ENCODE measurements at regions not wholly inside any gene's neighbourhood (a gene's known extent, or its start where the extent isn't known, plus 50 kb on each side); places are given as distances from the start of the nearest gene placed in this dataset.

DNA sequence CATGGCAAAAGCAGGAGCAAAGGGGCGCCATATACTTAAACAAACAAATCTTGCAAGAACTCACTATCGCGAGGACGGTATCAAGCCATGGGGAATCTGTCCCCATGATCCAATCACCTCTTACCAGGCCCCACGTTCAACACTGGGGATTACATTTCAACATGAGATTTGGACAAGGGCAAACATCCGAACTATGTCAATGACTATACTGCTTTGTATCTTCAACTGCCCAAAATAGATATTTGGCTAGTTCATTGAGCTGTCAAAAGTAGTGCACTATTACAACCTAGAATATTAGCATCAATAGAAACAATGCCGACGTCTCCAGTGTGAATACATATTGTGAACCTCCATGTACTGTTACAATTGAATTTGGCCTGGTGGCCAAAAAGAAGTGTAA is 760.4 kb downstream of the MCTP2 start:
- no peak for TF ChIP-seq CTCF (IDR thresholded peaks at IDR 0.05; ENCODE audit: borderline replicate concordance)
- peaks cover 7% of the 10 kb centered on the region for H3K4me1 ChIP-seq
- no peaks in the 10 kb centered on the region for H3K27me3 ChIP-seq (ENCODE audit: low read depth)
- no peak overlapping the region for H3K4me3 ChIP-seq
- DNase-seq = no peak
- intact Hi-C loops (cut with micrococcal nuclease) = no loop called here
- H3K27ac ChIP-seq (replicated peaks) = peak overlapping the region; percentile 15
- H3K9me3 ChIP-seq (replicated peaks) = peaks cover 26% of the 10 kb centered on the region
- no peaks in the 10 kb centered on the region for H3K36me3 ChIP-seq

DNA sequence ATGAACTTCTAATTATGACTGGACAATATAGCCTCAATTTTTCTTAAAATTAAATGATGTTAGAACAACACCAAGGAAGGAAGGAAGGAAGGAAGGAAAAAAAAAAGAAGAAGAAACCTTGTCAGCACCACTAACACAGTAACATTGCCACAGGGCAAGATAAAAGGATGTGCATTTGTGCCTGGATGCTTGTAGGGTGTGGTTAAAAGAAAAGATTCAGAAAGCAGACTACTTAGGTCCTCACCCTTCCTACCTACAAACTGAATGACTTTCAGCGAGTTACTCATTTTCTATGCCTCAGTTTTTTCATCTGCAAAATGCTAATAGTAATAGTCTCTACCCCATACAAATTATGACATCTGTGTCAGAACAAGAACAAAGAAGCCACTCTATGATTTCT is 778.3 kb downstream of the MCTP2 start:
- Histone ChIP-seq H3K4me3 (no peak overlapping the region), H3K9me3 (replicated peaks) (no peaks in the 10 kb centered on the region), H3K27ac (replicated peaks) (no peak overlapping the region), H3K4me1 (peaks cover 12% of the 10 kb centered on the region), H3K36me3 (no peaks in the 10 kb centered on the region), H3K27me3 (ENCODE audit: low read depth) (no peaks in the 10 kb centered on the region)
- intact Hi-C loops (cut with micrococcal nuclease) = no loop called here
- no peak for DNase-seq
- TF ChIP-seq CTCF (IDR thresholded peaks at IDR 0.05; ENCODE audit: borderline replicate concordance) = no peak

- H3K4me3 ChIP-seq = no peak overlapping the region
- no peaks in the 10 kb centered on the region for H3K27me3 ChIP-seq (ENCODE audit: low read depth)
- H3K36me3 ChIP-seq = no peaks in the 10 kb centered on the region
- intact Hi-C loops (cut with micrococcal nuclease) = no loop called here
- peak overlapping the region; percentile 1 for H3K27ac ChIP-seq (replicated peaks)
- H3K9me3 ChIP-seq (replicated peaks) = no peaks in the 10 kb centered on the region
- H3K4me1 ChIP-seq = peaks cover 37% of the 10 kb centered on the region
- TF ChIP-seq CTCF (IDR thresholded peaks at IDR 0.05; ENCODE audit: borderline replicate concordance) = no peak
- no peak for DNase-seq
Observed at GRCh38 chr15:95013381-95013780, 782.0 kb downstream of the MCTP2 start.

- intact Hi-C loops (cut with micrococcal nuclease) = no loop called here
- TF ChIP-seq CTCF (IDR thresholded peaks at IDR 0.05; ENCODE audit: borderline replicate concordance) = no peak
- Histone ChIP-seq H3K27ac (replicated peaks) (peak overlapping the region; percentile 43), H3K27me3 (ENCODE audit: low read depth) (no peaks in the 10 kb centered on the region), H3K36me3 (no peaks in the 10 kb centered on the region), H3K9me3 (replicated peaks) (peaks cover 7% of the 10 kb centered on the region), H3K4me3 (no peak overlapping the region), H3K4me1 (peaks cover 48% of the 10 kb centered on the region)
- DNase-seq = no peak
Observed at GRCh38 chr15:95016511-95017229, 785.3 kb downstream of the MCTP2 start.

- Histone ChIP-seq H3K27me3 (ENCODE audit: low read depth) (no peaks in the 10 kb centered on the region), H3K36me3 (no peaks in the 10 kb centered on the region), H3K4me3 (peak overlapping the region; percentile 11), H3K27ac (replicated peaks) (peak overlapping the region; percentile 43), H3K9me3 (replicated peaks) (peaks cover 18% of the 10 kb centered on the region), H3K4me1 (peaks cover 47% of the 10 kb centered on the region)
- TF ChIP-seq CTCF (IDR thresholded peaks at IDR 0.05; ENCODE audit: borderline replicate concordance) = no peak
- intact Hi-C loops (cut with micrococcal nuclease) = no loop called here
- DNase-seq = peak; percentile 52
Observed at GRCh38 chr15:95017666-95018328, 786.4 kb downstream of the MCTP2 start.

Data from left ventricle myocardium inferior (tissue), 1 donor.